GM13976 (cell line): ENCODE measurements at regions not wholly inside any gene's neighbourhood (a gene's known extent, or its start where the extent isn't known, plus 50 kb on each side); places are given as distances from the start of the nearest gene placed in this dataset.

ENCODE experiments used
- DNase-seq: peaks from one replicate; pipeline ENCODE4 v3.0.0; 2012; ENCODE audit warnings: low spot score
- CTCF ChIP-seq: IDR thresholded peaks from 2 replicates; pipeline ENCODE4 v1.5.1; 2012; ENCODE audit warnings: borderline replicate concordance, mild to moderate bottlenecking; ENCODE audit not compliant: insufficient read depth; ENCODE audit errors: extremely low read depth, missing control alignments, control extremely low read depth
- in situ Hi-C: fragments of 300-500 bp; cut with MboI; formaldehyde crosslinking; loops from one replicate; pipeline ENCODE4 v1.12.0; 2022; ENCODE audit warnings: low sequenced_read_pairs, mixed read lengths, inconsistent platforms; ENCODE audit not compliant: unreplicated experiment

GRCh38 chr5:97644896-97645295 lies 461.8 kb upstream of the RIOK2 start:
- DNase-seq = no peak
- in situ Hi-C loops = no loop called here
- TF ChIP-seq CTCF = no peak

GRCh38 chr5:97657239-97657638 lies 474.2 kb upstream of the RIOK2 start:
- no peak for TF ChIP-seq CTCF
- no peak for DNase-seq
- in situ Hi-C loops = no loop called here

- in situ Hi-C loops = no loop called here
- no peak for DNase-seq
- no peak for TF ChIP-seq CTCF
Observed at GRCh38 chr5:97658116-97658900, 475.3 kb upstream of the RIOK2 start.

GRCh38 chr5:97666783-97667182 lies 483.7 kb upstream of the RIOK2 start:
- no peak for TF ChIP-seq CTCF
- in situ Hi-C loops = no loop called here
- no peak for DNase-seq

GRCh38 chr5:97670447-97670846 lies 487.4 kb upstream of the RIOK2 start:
- in situ Hi-C loops = no loop called here
- no peak for DNase-seq
- no peak for TF ChIP-seq CTCF

- no peak for TF ChIP-seq CTCF
- in situ Hi-C loops = no loop called here
- no peak for DNase-seq
Observed at GRCh38 chr5:97676608-97677007, 493.6 kb upstream of the RIOK2 start.
